ENCODE measurements at regions not wholly inside any gene's neighbourhood (a gene's known extent, or its start where the extent isn't known, plus 50 kb on each side); places are given as distances from the start of the nearest gene placed in this dataset.

GRCh38 chr2:142722086-142722485 is 155.4 kb upstream of the KYNU start:
- no peaks in the 10 kb centered on the region for H3K36me3 ChIP-seq
- DNase-seq = no peak
- intact Hi-C loops (cut with micrococcal nuclease) = no loop called here
- no peaks in the 10 kb centered on the region for H3K4me1 ChIP-seq
- H3K27me3 ChIP-seq (ENCODE audit: low read depth) = no peaks in the 10 kb centered on the region
- no peak overlapping the region for H3K4me3 ChIP-seq
- no peak overlapping the region for H3K27ac ChIP-seq (replicated peaks)
- no peaks in the 10 kb centered on the region for H3K9me3 ChIP-seq (replicated peaks)
- TF ChIP-seq CTCF (IDR thresholded peaks at IDR 0.05; ENCODE audit: borderline replicate concordance) = no peak

DNA sequence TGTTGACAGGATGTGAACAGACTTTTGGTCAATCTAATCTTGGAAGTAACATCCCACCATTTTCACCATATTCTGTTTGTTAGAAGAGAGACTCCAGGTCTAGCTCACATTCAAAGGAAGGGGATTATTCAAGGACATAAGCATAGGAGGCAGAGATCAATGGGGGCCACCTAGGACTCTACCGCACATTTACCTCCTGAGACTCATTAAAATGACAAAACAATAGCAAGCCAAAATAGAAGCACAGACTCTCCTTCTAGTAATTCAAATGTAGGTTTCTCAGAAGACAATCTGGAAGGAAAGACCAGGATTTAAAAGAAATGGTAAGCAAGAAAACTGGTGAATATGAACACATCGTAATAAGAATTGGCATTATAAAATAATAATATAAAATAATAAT is 156.4 kb upstream of the KYNU start:
- Histone ChIP-seq H3K27me3 (ENCODE audit: low read depth) (no peaks in the 10 kb centered on the region), H3K4me1 (no peaks in the 10 kb centered on the region), H3K36me3 (no peaks in the 10 kb centered on the region), H3K27ac (replicated peaks) (no peak overlapping the region), H3K4me3 (no peak overlapping the region), H3K9me3 (replicated peaks) (no peaks in the 10 kb centered on the region)
- no peak for DNase-seq
- intact Hi-C loops (cut with micrococcal nuclease) = no loop called here
- TF ChIP-seq CTCF (IDR thresholded peaks at IDR 0.05; ENCODE audit: borderline replicate concordance) = no peak

DNA sequence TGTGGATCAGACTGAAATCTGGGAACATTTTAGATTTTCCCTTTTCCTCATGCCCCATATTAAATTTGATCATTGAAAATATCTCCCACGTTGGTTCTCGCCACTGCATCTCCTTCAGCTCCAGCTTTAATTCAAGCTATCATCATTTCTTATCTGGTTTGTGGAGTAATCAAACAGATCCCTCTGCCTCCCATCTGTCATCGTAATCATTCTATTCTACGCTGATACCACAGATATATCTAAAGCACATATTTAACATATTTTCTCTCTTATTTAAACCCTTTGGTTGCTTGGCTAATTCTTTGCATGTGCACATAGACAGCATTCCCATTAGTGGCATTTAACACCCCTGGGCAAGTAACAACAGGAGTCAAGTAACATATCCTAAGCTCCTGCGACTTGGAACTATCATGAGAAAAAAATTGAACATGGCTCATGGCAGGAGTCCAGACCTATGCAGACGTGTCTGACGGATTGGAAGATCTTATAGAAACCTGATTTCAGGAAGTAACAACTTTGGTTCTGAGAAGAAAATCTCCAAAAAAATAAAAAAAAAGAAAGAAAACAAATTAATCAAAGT is 158.8 kb upstream of the KYNU start:
- Histone ChIP-seq H3K4me1 (no peaks in the 10 kb centered on the region), H3K27me3 (ENCODE audit: low read depth) (no peaks in the 10 kb centered on the region), H3K9me3 (replicated peaks) (peaks cover 3% of the 10 kb centered on the region), H3K36me3 (no peaks in the 10 kb centered on the region), H3K27ac (replicated peaks) (no peak overlapping the region), H3K4me3 (no peak overlapping the region)
- no peak for TF ChIP-seq CTCF (IDR thresholded peaks at IDR 0.05; ENCODE audit: borderline replicate concordance)
- intact Hi-C loops (cut with micrococcal nuclease) = no loop called here
- no peak for DNase-seq

DNA sequence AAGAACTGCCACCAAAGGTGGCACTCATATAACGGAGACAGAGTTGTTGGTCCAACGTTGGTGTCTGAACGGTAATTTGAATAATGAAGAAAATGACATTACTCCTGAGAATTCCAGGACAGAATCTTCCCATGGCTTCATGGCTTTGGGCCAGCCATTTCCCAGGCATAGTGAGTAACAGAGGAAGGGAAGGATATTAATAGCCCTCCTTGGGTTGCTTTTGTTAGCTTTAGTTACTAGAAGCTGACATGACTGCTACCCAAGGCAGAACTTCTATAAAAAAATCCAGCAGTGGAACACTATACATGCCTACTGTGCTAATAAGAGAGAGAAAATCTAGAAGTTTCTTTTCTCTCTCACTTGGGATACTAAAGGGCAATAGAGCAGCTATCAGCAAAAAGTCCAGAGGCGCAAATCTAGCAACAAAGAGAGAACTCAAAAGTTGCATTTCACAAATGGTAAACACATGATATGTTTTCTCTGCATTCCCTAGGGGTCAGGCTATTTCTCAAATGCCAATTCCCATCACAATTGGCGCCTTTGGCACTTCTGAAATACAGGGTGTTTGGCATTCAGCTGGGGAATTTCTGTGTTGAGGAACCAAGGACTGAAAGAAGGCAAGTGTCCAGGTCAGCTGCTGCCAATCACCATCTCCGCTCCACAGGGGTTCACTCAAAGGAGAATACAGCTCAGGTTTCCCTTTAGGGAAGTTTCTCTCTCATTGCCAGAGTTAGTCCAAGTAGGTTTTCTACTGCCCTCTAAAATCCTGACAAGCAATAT is 160.8 kb upstream of the KYNU start:
- peaks cover 15% of the 10 kb centered on the region for H3K9me3 ChIP-seq (replicated peaks)
- no peak for TF ChIP-seq CTCF (IDR thresholded peaks at IDR 0.05; ENCODE audit: borderline replicate concordance)
- H3K4me3 ChIP-seq = no peak overlapping the region
- H3K27me3 ChIP-seq (ENCODE audit: low read depth) = no peaks in the 10 kb centered on the region
- H3K4me1 ChIP-seq = no peaks in the 10 kb centered on the region
- intact Hi-C loops (cut with micrococcal nuclease) = no loop called here
- H3K36me3 ChIP-seq = no peaks in the 10 kb centered on the region
- DNase-seq = no peak
- H3K27ac ChIP-seq (replicated peaks) = peak overlapping the region; percentile 30

GRCh38 chr2:142714600-142714999 is 162.9 kb upstream of the KYNU start:
- Histone ChIP-seq H3K4me3 (no peak overlapping the region), H3K27me3 (ENCODE audit: low read depth) (no peaks in the 10 kb centered on the region), H3K4me1 (no peaks in the 10 kb centered on the region), H3K36me3 (no peaks in the 10 kb centered on the region), H3K9me3 (replicated peaks) (peaks cover 15% of the 10 kb centered on the region), H3K27ac (replicated peaks) (no peak overlapping the region)
- intact Hi-C loops (cut with micrococcal nuclease) = no loop called here
- TF ChIP-seq CTCF (IDR thresholded peaks at IDR 0.05; ENCODE audit: borderline replicate concordance) = no peak
- DNase-seq = no peak

Data from left ventricle myocardium inferior (tissue), 1 donor.